ENCODE measurements at regions not wholly inside any gene's neighbourhood (a gene's known extent, or its start where the extent isn't known, plus 50 kb on each side); places are given as distances from the start of the nearest gene placed in this dataset.
"Not testable (repeated sequence)": the region's sequence is repeated elsewhere in the genome, so short reads cannot be mapped to it uniquely, and the experiment has no call there.

DNA sequence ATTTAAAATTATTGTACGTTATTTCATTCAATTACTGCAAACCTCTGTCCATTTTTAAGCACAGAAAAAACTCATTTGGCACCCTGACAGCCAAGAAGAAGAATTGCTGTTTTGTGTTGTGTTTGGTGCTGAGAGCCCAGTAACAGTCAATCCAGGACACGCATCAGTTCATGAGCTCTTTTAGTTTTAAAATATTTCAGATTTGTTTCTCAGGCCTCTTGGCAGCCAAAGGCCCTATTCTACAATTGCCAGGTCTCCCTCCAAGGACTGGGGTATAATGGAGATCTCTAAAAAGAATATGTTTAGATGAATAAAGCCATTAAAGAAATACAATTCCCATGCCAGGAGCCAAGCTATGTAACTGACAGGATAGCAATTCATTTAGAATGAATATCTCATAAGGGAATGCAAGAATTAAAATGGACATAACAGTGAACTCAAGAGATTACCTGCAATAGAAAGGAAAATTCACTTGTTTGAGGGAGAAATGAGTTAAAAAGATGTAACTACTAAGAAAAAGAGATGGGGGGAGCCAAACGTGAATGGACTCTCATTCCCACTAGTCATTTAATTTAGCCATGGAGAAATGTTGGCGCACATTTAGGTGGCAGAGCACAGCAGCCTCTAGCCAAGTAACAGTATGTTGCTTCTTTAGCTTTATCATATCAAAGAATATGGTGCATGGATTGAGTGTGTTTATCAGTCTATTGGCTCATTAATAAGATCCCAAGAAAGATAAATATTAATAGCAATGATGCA, 140.6 kb upstream of the PELI2 start:
- DNase-seq (ENCODE audit: low spot score) = no peak

DNA sequence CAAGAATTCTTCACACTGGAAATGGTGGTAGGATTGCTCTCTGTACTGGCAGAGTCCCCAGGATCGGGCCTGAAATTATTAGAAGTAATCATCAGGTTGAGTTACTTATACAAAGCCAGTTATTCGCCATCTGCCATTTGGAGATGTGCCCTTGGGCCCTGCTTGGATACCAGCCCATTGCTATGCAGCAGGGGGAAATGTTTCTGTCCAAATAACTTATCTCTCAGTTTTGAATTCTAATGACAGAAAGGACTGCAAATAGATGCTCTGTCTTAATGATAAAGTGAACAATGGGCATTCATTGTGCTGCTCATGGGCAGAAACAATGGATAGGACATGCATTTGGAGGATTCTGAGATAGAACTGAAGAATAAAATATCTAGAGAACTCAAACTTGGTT, 139.1 kb upstream of the PELI2 start:
- no peak for DNase-seq (ENCODE audit: low spot score)

DNA sequence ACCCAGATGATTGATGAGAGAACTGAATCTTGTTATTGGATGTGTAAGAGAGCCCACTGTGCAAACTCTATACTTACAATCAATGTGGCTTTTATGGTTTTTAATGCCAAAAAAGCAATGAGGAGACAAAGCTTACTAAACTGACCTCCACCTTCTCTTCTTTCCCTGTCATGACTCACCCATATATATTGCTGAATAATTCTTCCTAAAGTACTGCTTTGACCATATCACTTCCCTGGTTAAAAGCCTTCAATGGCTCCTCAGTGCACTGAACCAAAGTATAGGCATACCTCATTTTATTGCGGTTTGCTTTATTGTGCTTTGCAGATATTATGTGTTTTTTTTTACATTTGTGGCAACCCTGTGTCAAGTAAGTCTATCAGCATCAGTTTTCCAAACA, 138.4 kb upstream of the PELI2 start:
- DNase-seq (ENCODE audit: low spot score) = no peak

DNA sequence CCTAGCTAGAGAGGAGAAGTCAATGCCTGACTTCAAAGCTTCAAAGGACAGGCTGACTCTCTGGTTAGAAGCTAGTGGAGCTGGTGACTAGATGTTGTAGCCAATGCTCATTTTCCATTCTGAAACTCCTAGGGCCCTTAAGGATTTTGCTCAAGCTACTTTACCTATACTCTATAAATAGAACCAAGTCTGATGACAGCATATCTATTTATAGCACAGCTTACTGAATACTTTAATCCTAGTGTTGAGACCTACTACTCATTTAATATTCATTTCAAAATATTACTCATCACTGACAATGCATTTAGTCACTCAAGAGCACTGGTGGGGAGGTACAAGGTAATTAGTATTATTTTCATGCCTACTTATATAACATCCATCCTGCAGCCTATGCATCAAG, 137.2 kb upstream of the PELI2 start:
- no peak for DNase-seq (ENCODE audit: low spot score)

DNA sequence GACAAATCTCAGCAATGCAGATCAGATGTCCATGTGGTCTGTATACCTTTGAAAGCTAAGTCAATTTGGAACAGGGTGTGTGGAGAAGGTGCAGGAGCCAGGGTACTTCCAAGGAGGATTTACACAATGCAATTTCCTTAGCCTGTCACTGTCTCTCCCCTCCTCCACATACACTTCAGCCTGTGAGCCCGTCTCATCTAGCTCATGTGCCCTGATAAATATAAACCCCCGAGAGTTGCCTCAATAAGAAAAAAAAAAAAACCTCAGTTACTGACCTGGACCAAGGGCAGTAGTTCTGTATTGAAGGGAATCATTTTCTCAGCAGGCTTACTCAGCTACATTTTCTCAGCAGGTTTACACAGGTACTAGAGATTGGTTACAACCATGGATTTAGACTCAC, 132.1 kb upstream of the PELI2 start:
- no peak for DNase-seq (ENCODE audit: low spot score)

DNA sequence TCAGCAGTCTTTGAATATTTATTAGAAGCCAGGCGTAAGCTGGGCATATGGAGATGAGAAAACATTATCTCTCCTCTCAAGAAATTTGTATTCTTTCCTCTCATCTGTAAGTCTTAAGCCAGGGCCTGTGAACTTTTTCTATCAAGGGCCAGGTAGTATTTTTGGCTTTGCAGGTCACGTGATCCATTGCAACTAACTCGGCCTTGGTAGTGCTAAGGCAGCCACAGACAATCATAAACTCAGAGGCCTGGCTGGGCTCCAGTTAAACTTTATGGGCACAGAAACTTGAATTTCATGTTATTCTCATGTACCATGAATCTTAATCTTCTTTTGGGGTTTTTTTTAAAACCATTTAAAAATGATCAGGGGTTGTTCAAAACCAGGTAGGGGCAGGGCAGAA, 117.4 kb upstream of the PELI2 start:
- DNase-seq (ENCODE audit: low spot score) = no peak

DNA sequence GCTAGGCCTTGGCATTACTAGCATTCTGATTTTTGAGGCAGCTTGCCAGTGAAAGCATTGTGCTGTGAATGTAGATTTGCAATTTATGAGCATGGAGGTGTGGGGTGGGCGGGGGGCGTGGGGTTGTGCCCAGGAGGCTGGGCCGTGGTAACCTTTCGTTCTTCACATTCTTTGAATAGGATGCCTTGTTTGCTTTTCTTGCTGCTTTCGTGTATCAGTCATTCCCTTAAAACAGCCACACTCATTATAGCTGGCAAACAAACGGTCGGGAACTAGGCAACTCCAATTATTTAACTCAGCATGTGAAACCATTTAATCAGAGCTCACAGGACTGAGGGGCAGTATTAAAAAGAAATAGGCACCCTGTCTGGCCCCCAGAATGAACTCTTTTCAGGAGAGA, 115.9 kb upstream of the PELI2 start:
- DNase-seq (ENCODE audit: low spot score) = no peak

DNA sequence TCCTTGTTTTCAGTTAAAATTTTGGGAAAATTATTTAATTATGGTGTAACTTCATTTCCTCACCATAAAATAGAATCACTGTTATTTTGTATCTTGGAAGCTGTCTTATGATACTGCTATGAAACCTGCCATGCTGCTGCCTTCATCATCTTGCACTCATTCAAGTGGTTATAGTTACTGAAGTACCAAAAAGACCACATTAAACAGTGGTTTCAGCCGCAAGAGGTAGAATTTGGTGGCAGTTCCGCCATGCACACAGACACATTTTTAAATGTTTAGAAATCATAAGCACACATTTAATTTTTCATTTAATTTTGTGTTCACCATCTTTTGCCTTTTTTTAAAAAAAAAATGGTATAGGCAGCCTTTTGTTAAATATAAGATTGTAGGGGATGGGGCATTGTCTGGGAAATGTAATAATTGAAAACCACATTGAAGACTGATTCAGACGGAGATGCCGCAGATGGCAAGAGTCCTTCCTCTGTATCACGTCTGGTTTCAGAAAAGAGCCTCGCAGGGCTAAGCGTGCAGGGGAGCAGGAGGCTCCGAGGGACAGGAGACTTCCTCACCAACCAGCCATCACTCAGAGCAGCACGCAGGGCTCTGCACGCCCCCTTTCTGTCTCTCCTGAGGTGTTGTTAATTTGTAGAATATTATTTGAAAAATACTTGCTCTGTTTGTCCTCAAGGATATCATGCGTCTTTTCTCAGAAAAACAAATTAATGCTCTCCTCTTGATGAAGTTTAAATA, 115.2 kb upstream of the PELI2 start:
- DNase-seq (ENCODE audit: low spot score) = no peak

DNA sequence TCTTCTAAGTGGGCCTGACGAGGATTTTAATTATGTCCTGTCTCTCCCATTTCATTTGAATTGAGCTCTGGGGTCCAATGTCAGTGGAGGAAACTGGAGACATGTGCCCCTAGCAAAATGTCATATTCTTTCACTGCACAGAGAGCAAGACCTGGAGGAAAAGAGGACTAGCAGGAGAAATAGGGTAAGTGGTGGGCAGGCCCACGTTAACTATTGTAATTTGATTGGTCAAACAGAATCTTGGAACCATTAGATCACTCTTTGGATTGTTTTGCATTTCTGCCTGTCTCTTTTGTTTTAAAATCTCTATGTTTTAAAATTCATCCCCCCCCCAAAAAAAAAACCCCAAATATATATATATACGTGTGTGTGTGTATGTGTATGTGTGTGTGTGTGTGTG, 113.9 kb upstream of the PELI2 start:
- no peak for DNase-seq (ENCODE audit: low spot score)

DNA sequence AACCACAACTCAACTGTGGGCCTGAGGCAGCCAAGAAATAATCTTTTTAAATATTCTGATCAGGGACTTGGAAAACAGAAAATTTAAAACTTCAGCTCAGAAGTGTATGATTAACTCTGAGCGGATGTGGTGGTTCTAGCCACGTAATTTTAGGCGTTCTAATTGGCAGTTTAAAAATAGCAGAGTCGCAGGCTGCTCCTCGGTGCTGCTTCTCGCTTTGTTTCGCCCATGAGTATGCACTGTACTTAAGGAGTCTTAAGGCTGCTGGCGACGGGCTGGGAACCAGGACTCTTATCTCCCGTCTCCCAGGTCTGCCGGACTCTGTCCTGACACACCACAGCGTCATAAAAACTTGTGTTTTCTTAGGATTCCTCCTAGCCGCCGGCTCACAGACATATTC, 113.4 kb upstream of the PELI2 start:
- no peak for DNase-seq (ENCODE audit: low spot score)

DNA sequence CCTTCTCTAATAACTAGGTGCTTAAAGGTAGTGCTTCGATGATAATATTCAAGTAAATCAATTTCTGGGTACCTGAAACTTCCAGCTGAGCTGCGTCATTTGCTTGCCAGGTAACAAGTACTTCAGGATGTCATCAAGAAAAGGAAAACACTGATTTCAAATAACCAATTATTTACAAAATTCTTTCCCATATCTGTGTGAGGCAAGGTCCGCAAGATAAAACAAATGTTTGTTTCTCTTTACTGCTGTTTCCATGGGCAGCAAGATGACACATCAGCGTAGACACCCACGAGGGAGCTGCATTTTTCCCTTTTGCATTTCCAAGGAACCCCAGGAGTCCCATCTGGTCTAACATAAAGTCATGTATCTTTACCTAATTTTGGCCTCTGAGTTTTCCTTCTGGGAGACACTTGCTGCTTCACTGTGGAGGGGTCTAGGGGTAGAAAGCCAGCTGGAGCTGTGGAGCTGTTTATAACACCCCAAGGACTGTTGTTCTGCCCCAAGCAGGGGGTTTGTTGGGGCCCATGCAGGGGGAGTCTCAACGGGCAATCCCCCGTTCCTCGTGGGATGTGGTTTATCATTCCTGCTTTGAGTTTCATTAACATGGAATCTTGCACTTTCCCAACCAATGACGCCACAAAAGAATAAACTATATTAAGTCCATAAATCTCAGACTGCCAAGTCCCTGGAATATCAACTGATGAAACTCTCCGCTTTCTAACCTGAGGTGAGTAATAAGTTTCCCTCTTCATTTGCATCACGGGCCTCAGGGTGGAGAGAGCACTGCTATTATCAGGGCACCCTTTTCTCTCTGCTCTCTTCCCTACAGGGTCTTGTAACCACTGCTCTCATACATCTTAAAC, 112.8 kb upstream of the PELI2 start:
- peak; percentile 53 for DNase-seq (ENCODE audit: low spot score)

DNA sequence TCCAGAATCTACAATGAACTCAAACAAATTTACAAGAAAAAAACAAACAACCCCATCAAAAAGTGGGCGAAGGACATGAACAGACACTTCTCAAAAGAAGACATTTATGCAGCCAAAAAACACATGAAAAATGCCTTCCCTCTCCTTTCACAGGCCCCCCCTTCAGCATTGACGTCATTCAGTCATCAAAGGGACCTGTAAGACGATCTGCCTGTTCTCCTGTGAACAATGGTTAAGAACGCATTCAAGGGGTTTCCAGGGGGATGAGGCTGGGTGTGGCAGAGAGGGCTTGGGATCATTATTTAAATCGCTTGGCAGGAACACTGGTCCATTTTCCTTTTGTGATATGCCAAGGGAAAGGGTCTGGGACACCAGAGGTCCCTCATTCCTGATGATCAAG, 110.7 kb upstream of the PELI2 start:
- not testable (repeated sequence) for DNase-seq (ENCODE audit: low spot score)

DNA sequence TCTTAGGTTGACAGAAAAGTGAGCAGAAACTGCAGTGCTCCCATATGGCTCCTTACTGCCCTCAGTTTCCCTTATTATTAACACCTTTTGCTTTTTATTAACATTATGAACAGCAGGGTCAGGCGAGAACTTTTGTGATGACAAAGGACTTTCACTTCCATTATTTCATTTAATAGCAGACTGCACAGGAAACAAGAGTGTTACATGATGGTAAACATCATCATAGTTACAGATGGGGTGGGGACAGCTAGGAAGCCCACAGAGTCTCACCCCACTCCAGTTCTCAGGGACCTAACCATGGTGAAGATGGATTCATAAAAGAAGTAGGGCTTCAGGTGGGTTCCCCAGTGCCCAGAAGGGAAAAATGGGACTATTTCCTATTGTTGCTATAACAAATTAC, 110.1 kb upstream of the PELI2 start:
- no peak for DNase-seq (ENCODE audit: low spot score)

DNA sequence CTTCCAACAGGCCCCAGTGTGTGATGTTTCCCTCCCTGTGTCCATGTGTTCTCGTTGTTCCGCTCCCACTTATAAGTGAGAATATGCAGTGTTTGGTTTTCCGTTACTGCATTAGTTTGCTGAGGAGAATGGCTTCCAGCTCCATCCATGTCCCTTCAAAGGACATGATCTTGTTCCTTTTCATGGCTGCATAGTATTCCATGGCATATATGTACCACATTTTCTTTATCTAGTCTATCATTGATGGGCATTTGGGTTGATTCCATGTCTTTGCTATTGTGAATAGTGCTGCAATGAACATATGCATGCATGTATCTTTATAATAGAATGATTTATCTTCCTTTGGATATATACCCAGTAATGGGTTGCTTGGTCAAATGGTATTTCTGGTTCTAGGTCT, 109.5 kb upstream of the PELI2 start:
- DNase-seq (ENCODE audit: low spot score) = not testable (repeated sequence)

DNA sequence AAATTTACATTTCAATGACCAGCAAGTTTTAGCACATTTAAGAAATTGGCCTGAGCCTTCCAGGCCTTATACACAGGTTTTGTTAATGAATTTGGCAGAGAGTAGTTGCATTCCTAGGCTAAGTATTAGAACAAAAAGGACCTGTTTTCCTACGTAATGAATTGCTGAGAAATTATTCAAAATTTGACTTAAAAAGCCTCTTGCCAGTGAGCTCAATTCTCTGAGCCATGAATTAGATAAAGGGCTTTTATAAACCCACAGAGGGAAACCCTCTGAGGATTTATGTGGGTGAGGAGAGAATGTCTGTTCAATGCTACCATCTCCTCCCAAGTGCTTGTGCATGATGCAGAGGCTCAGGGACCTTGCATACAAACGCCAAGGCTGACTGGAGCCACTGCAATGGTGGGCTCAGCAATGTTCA, 94.5 kb upstream of the PELI2 start:
- no peak for DNase-seq (ENCODE audit: low spot score)

DNA sequence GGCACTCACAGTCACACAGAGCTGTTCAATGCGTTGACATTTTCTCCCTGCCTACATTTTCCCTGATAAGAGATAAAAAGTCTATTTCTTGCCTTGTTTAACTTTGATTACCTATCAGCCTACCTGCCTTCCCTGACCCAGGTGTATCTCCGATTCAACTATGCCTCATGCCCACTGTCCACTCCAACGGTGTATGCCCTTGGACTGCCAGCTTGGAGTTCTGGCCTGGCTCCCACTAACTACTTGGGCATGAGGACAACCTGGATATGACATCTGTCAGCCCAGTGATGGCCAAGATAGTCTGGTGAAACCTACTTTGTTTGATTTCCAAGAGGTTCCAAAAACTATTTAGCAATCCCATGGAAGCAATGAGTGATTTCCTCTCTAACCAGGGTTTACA, 93.0 kb upstream of the PELI2 start:
- no peak for DNase-seq (ENCODE audit: low spot score)

DNA sequence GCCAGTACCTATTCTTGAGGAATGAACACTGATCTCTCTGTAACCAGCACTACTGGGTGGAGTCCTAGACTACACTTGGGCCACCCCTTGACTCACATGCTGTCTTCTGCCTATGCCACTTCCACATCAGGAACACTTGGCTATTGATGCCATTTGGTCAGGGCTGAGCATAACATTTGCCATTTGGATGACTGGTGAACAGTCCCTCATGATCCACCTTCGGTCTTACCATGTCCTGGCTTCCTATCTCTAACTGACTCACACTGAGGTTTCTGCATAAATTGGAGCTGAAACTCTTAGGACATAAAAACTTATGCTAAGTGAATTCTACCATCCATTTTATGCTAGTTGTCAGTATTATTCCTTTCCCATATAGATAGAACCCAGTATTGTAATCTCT, 91.7 kb upstream of the PELI2 start:
- DNase-seq (ENCODE audit: low spot score) = no peak

DNA sequence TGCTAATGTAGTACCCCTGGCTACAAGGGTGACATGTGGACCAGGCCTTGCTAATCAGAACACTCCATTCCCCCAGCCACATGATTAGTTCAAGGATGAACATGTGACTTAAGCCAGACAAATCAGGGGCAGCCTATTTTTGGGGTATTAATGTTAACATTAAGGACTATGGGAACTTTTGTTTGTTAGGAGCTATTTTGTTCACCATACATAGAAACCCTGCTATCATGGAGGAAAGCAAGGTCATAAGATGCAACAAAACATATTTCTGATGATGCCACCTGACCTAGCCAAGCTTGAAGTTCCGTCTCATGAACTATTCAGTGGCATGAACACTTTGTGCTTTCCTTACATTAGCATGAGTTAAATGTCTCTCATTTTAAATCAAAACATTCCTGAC, 90.8 kb upstream of the PELI2 start:
- DNase-seq (ENCODE audit: low spot score) = no peak

DNA sequence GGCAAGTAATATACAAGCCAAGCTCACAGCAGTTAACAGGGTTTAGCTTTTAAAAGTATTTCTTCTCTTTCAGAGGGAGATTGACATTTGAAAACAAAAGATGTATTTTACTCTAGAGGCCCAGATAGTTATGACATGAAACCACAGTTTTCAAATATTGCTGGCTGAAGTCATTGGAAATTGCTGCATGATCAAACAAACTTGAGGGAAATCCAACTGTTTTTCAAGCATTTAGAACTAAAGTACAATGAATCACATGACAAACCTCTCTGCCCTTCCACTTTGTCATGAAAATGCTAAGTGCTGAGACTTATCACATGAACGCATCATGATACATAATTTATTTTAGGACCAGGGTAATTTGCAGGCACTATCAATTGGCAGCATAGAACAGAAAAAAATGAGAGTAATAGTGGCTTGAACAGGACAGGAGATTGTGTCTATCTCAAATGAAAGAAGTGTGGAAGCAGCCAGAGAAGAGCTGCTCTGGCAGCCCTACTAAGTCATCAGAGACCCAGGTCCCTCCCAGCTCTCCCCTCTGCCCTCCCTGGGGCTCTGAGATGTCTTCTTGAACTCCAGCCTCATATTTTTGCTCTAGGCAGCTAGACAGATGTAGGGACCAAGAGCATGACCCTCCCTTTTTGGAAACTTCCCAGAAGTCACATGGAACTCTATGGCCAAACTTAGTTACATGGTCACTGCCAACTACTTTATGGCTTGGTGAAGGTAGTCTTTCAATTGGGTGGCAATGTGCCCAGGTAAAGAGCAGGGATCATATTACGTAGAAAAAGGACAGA, 90.1 kb upstream of the PELI2 start:
- no peak for DNase-seq (ENCODE audit: low spot score)

DNA sequence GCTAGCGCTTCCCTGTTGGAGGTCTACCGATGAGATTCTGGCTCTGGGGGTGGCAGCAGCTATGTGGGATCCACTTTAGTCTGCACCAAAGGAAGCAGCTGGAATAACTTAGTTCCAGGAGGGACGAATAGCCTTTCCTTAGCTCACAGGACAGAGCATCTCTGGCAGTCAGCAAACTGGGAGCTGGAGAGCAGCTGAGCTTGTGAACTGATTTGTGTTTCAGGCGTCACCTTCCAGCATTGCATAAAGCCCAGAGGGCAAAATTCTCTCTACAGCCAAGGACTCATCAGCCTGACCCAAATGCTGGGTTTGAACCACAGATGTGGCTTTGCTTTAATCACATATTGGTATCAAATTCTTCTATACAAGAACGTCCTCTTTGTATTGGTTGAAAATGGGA, 81.9 kb upstream of the PELI2 start:
- no peak for DNase-seq (ENCODE audit: low spot score)

DNA sequence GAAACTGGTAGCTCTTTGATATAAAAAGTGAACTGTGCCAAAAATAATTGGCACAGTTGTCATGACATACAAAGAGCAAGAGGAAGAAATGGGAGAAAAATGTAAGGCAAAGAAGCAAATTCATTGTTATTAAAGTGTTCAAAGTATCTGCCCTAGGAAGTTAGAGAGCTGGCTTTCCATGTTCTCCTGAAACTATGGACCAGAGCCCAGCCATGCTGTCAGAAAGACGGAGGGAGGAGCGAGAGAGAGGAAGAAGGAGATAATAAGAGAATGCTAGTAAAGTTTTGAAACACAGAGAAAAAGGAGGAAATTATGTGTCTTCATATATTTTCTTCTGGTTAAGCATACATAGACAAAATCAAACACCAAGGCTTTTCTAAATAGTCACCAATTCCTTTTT, 78.1 kb upstream of the PELI2 start:
- no peak for DNase-seq (ENCODE audit: low spot score)

DNA sequence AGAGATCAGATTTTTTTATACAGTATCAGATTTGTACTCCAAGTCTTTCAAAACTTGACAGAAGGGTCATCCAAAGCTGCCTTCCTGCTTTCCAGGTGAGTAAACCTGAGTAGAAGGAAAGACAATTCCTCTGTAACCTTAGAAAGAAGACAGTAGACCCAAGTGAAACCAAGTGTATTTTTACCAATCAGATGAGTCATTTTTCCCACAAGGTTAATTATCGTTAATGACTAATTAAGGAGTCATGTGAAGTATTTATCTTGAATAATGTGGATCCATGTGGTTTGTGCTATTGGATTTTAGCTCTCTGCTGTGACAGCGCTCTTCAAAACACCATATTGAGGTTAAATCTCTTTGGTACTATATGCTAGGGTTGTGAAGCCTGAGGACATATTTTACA, 74.0 kb upstream of the PELI2 start:
- DNase-seq (ENCODE audit: low spot score) = no peak

All from HT-29 (cell line).